ENCODE measurements at regions not wholly inside any gene's neighbourhood (a gene's known extent, or its start where the extent isn't known, plus 50 kb on each side); places are given as distances from the start of the nearest gene placed in this dataset.

GRCh38 chr20:24744747-24745146 lies 204.3 kb upstream of the CST7 start:
- TF ChIP-seq CTCF (conservative IDR thresholded peaks at IDR 0.05) (no peak), EZH2 (IDR thresholded peaks at IDR 0.05; ENCODE audit: low read depth) (no peak)

Measured in PC-9 (cell line).